Uterus (tissue), 3 donors: ENCODE measurements at regions not wholly inside any gene's neighbourhood (a gene's known extent, or its start where the extent isn't known, plus 50 kb on each side); places are given as distances from the start of the nearest gene placed in this dataset.

ENCODE experiments used
- DNase-seq, 2 donors: peaks; one replicate each; pipeline ENCODE4 v3.0.0-alpha.2; 2019 to 2020
- H3K27ac ChIP-seq, 2 donors: fragments of 200-600 bp; sonication (generic); 1 replicate in 1 of 2; 2 replicates in 1 of 2; pipeline ENCODE4 v1.5.1; 2016 to 2018
- H3K27me3 ChIP-seq, 2 donors: fragments of 200-600 bp; sonication (generic); one replicate each; pipeline ENCODE4 v1.5.1; 2018 to 2019; ENCODE audit warnings: control low read depth in 1 of 2
- H3K36me3 ChIP-seq, 2 donors: fragments of 200-600 bp; sonication (generic); one replicate each; pipeline ENCODE4 v1.5.1; 2019; ENCODE audit warnings: control low read depth in 1 of 2
- H3K4me1 ChIP-seq, 2 donors: fragments of 200-600 bp; sonication (generic); one replicate each; pipeline ENCODE4 v1.5.1; 2018 to 2019; ENCODE audit warnings: control low read depth in 1 of 2
- H3K4me3 ChIP-seq, 2 donors: fragments of 200-600 bp; sonication (generic); 1 replicate in 1 of 2; 2 replicates in 1 of 2; pipeline ENCODE4 v1.5.1; 2018 to 2019; ENCODE audit warnings: mild to moderate bottlenecking in 1 of 2
- H3K9me3 ChIP-seq, 2 donors: fragments of 200-600 bp; sonication (generic); one replicate each; pipeline ENCODE4 v1.5.1; 2019; ENCODE audit warnings: control low read depth in 1 of 2
- POLR2A ChIP-seq, 2 donors: fragments of 450-650 bp; IDR thresholded peaks; one replicate each; pipeline ENCODE4 v1.6.1; 2016; ENCODE audit warnings: antibody characterized with exemption in 2 of 2, mild to moderate bottlenecking in 1 of 2, moderate library complexity in 1 of 2
- intact Hi-C: fragments of 100-400 bp; cut with DNase I; formaldehyde crosslinking; loops from one replicate; pipeline ENCODE4 v1.15.1; 2023; ENCODE audit warnings: low total_unique reads
- TF ChIP-seq, protein P1 (sequence below), 4 experiments: fragments of 200-600 bp in 2 of 4; fragments of 450-650 bp in 2 of 4; sonication (generic) in 2 of 4; IDR thresholded peaks; one replicate each; pipeline ENCODE4 v1.5.1; 2016 to 2019; ENCODE audit warnings: antibody characterized with exemption in 4 of 4, mild to moderate bottlenecking in 2 of 4, moderate library complexity in 1 of 4
- donor health status: DM: yes; HTN: yes; CAD: no.

- no peak for DNase-seq
- no peak for TF ChIP-seq POLR2A (IDR thresholded peaks at IDR 0.05)
- TF ChIP-seq, protein P1, sequence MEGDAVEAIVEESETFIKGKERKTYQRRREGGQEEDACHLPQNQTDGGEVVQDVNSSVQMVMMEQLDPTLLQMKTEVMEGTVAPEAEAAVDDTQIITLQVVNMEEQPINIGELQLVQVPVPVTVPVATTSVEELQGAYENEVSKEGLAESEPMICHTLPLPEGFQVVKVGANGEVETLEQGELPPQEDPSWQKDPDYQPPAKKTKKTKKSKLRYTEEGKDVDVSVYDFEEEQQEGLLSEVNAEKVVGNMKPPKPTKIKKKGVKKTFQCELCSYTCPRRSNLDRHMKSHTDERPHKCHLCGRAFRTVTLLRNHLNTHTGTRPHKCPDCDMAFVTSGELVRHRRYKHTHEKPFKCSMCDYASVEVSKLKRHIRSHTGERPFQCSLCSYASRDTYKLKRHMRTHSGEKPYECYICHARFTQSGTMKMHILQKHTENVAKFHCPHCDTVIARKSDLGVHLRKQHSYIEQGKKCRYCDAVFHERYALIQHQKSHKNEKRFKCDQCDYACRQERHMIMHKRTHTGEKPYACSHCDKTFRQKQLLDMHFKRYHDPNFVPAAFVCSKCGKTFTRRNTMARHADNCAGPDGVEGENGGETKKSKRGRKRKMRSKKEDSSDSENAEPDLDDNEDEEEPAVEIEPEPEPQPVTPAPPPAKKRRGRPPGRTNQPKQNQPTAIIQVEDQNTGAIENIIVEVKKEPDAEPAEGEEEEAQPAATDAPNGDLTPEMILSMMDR (IDR thresholded peaks at IDR 0.05) = no peak
- no peaks in the 10 kb centered on the region for H3K4me1 ChIP-seq
- intact Hi-C loops = no loop called here
- peaks cover 0 to 3% of the 10 kb centered on the region in 2 donors for H3K27me3 ChIP-seq
- no peak overlapping the region for H3K4me3 ChIP-seq
- H3K36me3 ChIP-seq = no peaks in the 10 kb centered on the region
- H3K27ac ChIP-seq = no peak overlapping the region
- H3K9me3 ChIP-seq = no peaks in the 10 kb centered on the region
These were observed 575.5 kb downstream of the MRPL39 start for GRCh38 chr21:25031750-25032149.

GRCh38 chr21:25029580-25029979 is 577.7 kb downstream of the MRPL39 start:
- Histone ChIP-seq H3K9me3 (no peaks in the 10 kb centered on the region), H3K27me3 (no peaks in the 10 kb centered on the region), H3K36me3 (no peaks in the 10 kb centered on the region), H3K4me1 (no peaks in the 10 kb centered on the region), H3K4me3 (no peak overlapping the region), H3K27ac (no peak overlapping the region)
- no peak for DNase-seq
- no peak for TF ChIP-seq POLR2A (IDR thresholded peaks at IDR 0.05)
- TF ChIP-seq, protein P1 (IDR thresholded peaks at IDR 0.05) = no peak
- intact Hi-C loops = no loop called here

DNA sequence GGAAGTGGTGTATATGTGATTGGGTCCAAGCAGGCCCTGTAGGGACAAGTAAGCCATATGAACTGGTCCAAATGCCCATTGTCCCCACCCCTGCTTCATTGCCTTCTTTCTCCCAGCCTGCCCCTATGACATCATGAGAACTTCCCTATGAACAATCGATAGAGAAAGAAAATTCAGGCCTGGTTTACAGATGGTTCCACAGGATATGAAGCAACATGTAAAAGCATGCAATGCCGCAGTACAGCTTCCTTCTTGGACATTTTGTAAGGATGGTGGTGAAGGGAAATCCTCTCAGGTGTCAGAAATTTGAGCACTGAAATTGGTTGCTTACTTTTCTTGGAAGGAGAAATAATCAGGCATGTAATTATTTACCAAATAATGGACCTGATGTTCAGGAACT is 581.7 kb downstream of the MRPL39 start:
- intact Hi-C loops = no loop called here
- TF ChIP-seq, protein P1 (IDR thresholded peaks at IDR 0.05) = no peak
- no peak for TF ChIP-seq POLR2A (IDR thresholded peaks at IDR 0.05)
- Histone ChIP-seq H3K36me3 (no peaks in the 10 kb centered on the region), H3K27me3 (no peaks in the 10 kb centered on the region), H3K4me3 (no peak overlapping the region), H3K4me1 (no peaks in the 10 kb centered on the region), H3K9me3 (no peaks in the 10 kb centered on the region), H3K27ac (no peak overlapping the region)
- no peak for DNase-seq

DNA sequence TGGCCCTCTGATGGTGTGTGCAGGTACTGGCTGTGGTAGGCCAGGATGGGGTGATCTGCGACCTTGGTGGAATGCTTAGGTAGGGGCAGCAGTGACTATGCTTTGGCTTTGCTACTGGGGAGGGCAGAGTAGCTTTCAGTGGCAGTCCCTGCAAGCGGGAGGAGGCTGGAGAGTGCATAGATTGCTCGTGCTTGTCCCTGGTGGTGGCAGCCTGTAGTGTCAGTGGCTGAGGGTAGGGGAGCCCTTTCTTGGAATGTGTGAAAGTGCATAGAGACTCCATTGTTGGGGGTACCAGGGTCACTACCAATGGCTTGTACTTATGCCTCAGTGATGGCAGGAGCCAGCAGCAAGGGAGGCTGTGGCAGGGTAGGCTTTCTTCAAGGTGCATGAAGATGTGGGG is 582.6 kb downstream of the MRPL39 start:
- no peaks in the 10 kb centered on the region for H3K27me3 ChIP-seq
- TF ChIP-seq, protein P1 (IDR thresholded peaks at IDR 0.05) = no peak
- TF ChIP-seq POLR2A (IDR thresholded peaks at IDR 0.05) = no peak
- H3K27ac ChIP-seq = no peak overlapping the region
- no peaks in the 10 kb centered on the region for H3K36me3 ChIP-seq
- H3K4me3 ChIP-seq = no peak overlapping the region
- no peak for DNase-seq
- no peaks in the 10 kb centered on the region for H3K9me3 ChIP-seq
- intact Hi-C loops = no loop called here
- H3K4me1 ChIP-seq = no peaks in the 10 kb centered on the region

GRCh38 chr21:25005388-25005787 is 601.9 kb downstream of the MRPL39 start:
- DNase-seq = no peak
- Histone ChIP-seq H3K36me3 (no peaks in the 10 kb centered on the region), H3K4me1 (no peaks in the 10 kb centered on the region), H3K9me3 (no peaks in the 10 kb centered on the region), H3K27me3 (no peaks in the 10 kb centered on the region), H3K27ac (no peak overlapping the region), H3K4me3 (no peak overlapping the region)
- intact Hi-C loops = no loop called here
- TF ChIP-seq POLR2A (IDR thresholded peaks at IDR 0.05) = no peak
- TF ChIP-seq, protein P1 (IDR thresholded peaks at IDR 0.05) = no peak
